GM12878 (cell line): ENCODE measurements at regions not wholly inside any gene's neighbourhood (a gene's known extent, or its start where the extent isn't known, plus 50 kb on each side); places are given as distances from the start of the nearest gene placed in this dataset.

Source experiments
- ATAC-seq: fragments of 200-7000 bp; cut with Tn5 transposase; 3 replicates; pipeline ENCODE4 v1.9.1; 2020; ENCODE audit warnings: mild to moderate bottlenecking, moderate library complexity
- BruUV-seq: library from RNA; stranded (reverse); fragments of 400-500 nt; replicated peaks from 2 replicates; lab custom pipeline; 2021; lab: Mats Ljungman, UMichigan
- CTCF ChIA-PET: fragments of 300-600 bp; sonication (Branson Sonifier 250); formaldehyde crosslinking; extraction: SDS; loops from one replicate; lab custom pipeline; 2021; ENCODE audit warnings: inconsistent platforms; lab: Yijun Ruan, JAX
- POLR2A ChIA-PET: fragments of 350-600 bp; formaldehyde crosslinking; extraction: SDS; loops from one replicate; lab custom pipeline; 2021; ENCODE audit warnings: inconsistent platforms; lab: Charles Lee
- RAD21 ChIA-PET: fragments of 300-600 bp; sonication (Branson Sonifier 250); formaldehyde crosslinking; loops from one replicate; lab custom pipeline; 2023; ENCODE audit warnings: antibody characterized with exemption; ENCODE audit not compliant: unreplicated experiment; lab: Charles Lee
- SMC1A ChIA-PET: fragments of 300-600 bp; sonication (Branson Sonifier 250); formaldehyde crosslinking; loops from one replicate; lab custom pipeline; 2023; ENCODE audit not compliant: unreplicated experiment, uncharacterized antibody; lab: Charles Lee
- DNase-seq: peaks from one replicate; pipeline ENCODE4 v3.0.0-alpha.2; 2011; ENCODE audit warnings: low read depth, low spot score
- FAIRE-seq: peaks from 3 replicates; lab custom pipeline; 2011; peaks lifted over from hg19 to GRCh38; lab: Jason Lieb, UNC
- H2AFZ ChIP-seq: 2 replicates; pipeline ENCODE4 v1.6.0; 2011; ENCODE audit warnings: low read depth, low read length, control low read depth; ENCODE audit not compliant: control insufficient read depth
- H3K27ac ChIP-seq: 2 replicates; pipeline ENCODE4 v1.5.1; 2011; ENCODE audit warnings: control low read depth; ENCODE audit not compliant: control insufficient read depth, insufficient read depth
- H3K27me3 ChIP-seq, 2 experiments: replicated peaks in 1 of 2; 2 replicates each; pipeline versions ENCODE4 v1.6.0 to v1.6.1; 2011; ENCODE audit warnings: low read length in 1 of 2; ENCODE audit not compliant: control insufficient read depth in 2 of 2, insufficient read depth in 2 of 2
- H3K36me3 ChIP-seq, 2 experiments: 2 replicates each; pipeline ENCODE4 v1.5.1; 2011; ENCODE audit warnings: low read length in 1 of 2; ENCODE audit not compliant: control insufficient read depth in 2 of 2, insufficient read depth in 2 of 2
- H3K4me1 ChIP-seq: 2 replicates; pipeline ENCODE4 v1.6.1; 2011; ENCODE audit warnings: mild to moderate bottlenecking, low read length, moderate library complexity, mixed read lengths; ENCODE audit not compliant: control insufficient read depth, insufficient read depth
- H3K4me2 ChIP-seq: 2 replicates; pipeline ENCODE4 v1.6.0; 2011; ENCODE audit warnings: control low read depth; ENCODE audit not compliant: control insufficient read depth, insufficient read depth
- H3K4me3 ChIP-seq: fragments of 200-600 bp; sonication (generic); 2 replicates; pipeline ENCODE4 v1.5.1; 2016
- H3K79me2 ChIP-seq: 2 replicates; pipeline ENCODE4 v1.6.0; 2011; ENCODE audit warnings: low read length; ENCODE audit not compliant: control insufficient read depth, insufficient read depth
- H3K9ac ChIP-seq: 2 replicates; pipeline ENCODE4 v1.8.0; 2011; ENCODE audit warnings: low read length, control low read depth, mixed read lengths; ENCODE audit not compliant: control insufficient read depth, insufficient read depth
- H3K9me3 ChIP-seq: replicated peaks from 3 replicates; pipeline ENCODE4 v1.5.1; 2011; ENCODE audit warnings: mild to moderate bottlenecking, low read length; ENCODE audit not compliant: control insufficient read depth, insufficient read depth
- H4K20me1 ChIP-seq: 2 replicates; pipeline ENCODE4 v1.6.0; 2011; ENCODE audit not compliant: control insufficient read depth, insufficient read depth
- BACH1 ChIP-seq: fragments of 450-650 bp; IDR thresholded peaks from 2 replicates; pipeline ENCODE4 v1.6.1; 2017; ENCODE audit warnings: mild to moderate bottlenecking, borderline replicate concordance
- BHLHE40 ChIP-seq, 2 experiments: fragments of 450-650 bp in 1 of 2; IDR thresholded peaks; 2 replicates each; pipeline ENCODE4 v1.6.1; 2011 to 2017; ENCODE audit warnings: low read depth in 2 of 2, borderline replicate concordance in 1 of 2, improper control_type of control experiment in 1 of 2, low read length in 1 of 2, mild to moderate bottlenecking in 1 of 2
- JUNB ChIP-seq: IDR thresholded peaks from 2 replicates; pipeline ENCODE4 v1.6.1; 2016; ENCODE audit warnings: antibody characterized with exemption, mild to moderate bottlenecking
- KDM1A ChIP-seq: fragments of 200-600 bp; sonication (generic); IDR thresholded peaks from 2 replicates; pipeline ENCODE4 v1.6.1; 2016; ENCODE audit warnings: borderline replicate concordance
- PML ChIP-seq: IDR thresholded peaks from 2 replicates; pipeline ENCODE4 v1.6.1; 2012; ENCODE audit warnings: low read length, inconsistent platforms
- RAD51 ChIP-seq: fragments of 450-650 bp; IDR thresholded peaks from 2 replicates; pipeline ENCODE4 v1.6.1; 2016; ENCODE audit warnings: moderate library complexity, mild to moderate bottlenecking, inconsistent platforms
- RELA ChIP-seq: fragments of 450-650 bp; IDR thresholded peaks from 2 replicates; pipeline ENCODE4 v1.8.0; 2014; ENCODE audit warnings: borderline replicate concordance; ENCODE audit not compliant: partially characterized antibody
- SP1 ChIP-seq: IDR thresholded peaks from one replicate; pipeline ENCODE4 v1.6.1; 2011; ENCODE audit warnings: low read depth, low read length
- SREBF1 ChIP-seq: IDR thresholded peaks from 2 replicates; pipeline ENCODE4 v1.6.1; 2012; ENCODE audit warnings: mild to moderate bottlenecking, low read length
- TAF1 ChIP-seq: IDR thresholded peaks from 2 replicates; pipeline ENCODE4 v1.6.1; 2011; ENCODE audit warnings: mild to moderate bottlenecking, low read depth, low read length, borderline replicate concordance
- TCF12 ChIP-seq: IDR thresholded peaks from 2 replicates; pipeline ENCODE4 v1.6.1; 2011; ENCODE audit warnings: low read depth, mild to moderate bottlenecking, low read length
- TCF3 ChIP-seq: IDR thresholded peaks from 2 replicates; pipeline ENCODE4 v1.6.1; 2012; ENCODE audit warnings: low read depth, mild to moderate bottlenecking, low read length, borderline replicate concordance; ENCODE audit not compliant: insufficient read depth
- ZNF207 ChIP-seq: fragments of 450-650 bp; IDR thresholded peaks from 2 replicates; pipeline ENCODE4 v1.6.1; 2014; ENCODE audit warnings: antibody characterized with exemption, mild to moderate bottlenecking, borderline replicate concordance
- ZNF217 ChIP-seq: fragments of 450-650 bp; IDR thresholded peaks from 2 replicates; pipeline ENCODE4 v1.6.1; 2017; ENCODE audit warnings: antibody characterized with exemption, mild to moderate bottlenecking
- WGBS: methylation state at CpG from one replicate; pipeline ENCODE4 v1.1.6; 2016; ENCODE audit warnings: low lambda C conversion rate; ENCODE audit not compliant: insufficient replicate concordance, insufficient coverage; ENCODE audit errors: missing lambda C conversion rate; 5-methylcytosine and 5-hydroxymethylcytosine counted together
- in situ Hi-C: fragments of 300-500 bp; cut with MboI; formaldehyde crosslinking; loops from 9 replicates; pipeline ENCODE4 v1.14.3; 2018; ENCODE audit warnings: mixed read lengths
- intact Hi-C: fragments of 100-400 bp; cut with micrococcal nuclease; formaldehyde crosslinking; loops from one replicate; pipeline ENCODE4 v1.14.2; 2022; ENCODE audit not compliant: unreplicated experiment
- TF ChIP-seq, protein P1 (sequence below): fragments of 450-650 bp; formaldehyde crosslinking; IDR thresholded peaks from 2 replicates; pipeline ENCODE4 v1.4.0; 2020; ENCODE audit warnings: mild to moderate bottlenecking, moderate library complexity
- TF ChIP-seq, protein P2 (sequence below): fragments of 450-650 bp; IDR thresholded peaks from 2 replicates; pipeline ENCODE4 v1.6.1; 2018; ENCODE audit warnings: mild to moderate bottlenecking, low read depth, moderate library complexity; ENCODE audit not compliant: partially characterized antibody
- TF ChIP-seq, protein P3 (sequence below): IDR thresholded peaks from 2 replicates; pipeline ENCODE4 v1.6.1; 2011; ENCODE audit warnings: borderline replicate concordance, low read depth, mild to moderate bottlenecking, moderate library complexity, low read length; ENCODE audit not compliant: insufficient read depth, poor library complexity, severe bottlenecking

DNA sequence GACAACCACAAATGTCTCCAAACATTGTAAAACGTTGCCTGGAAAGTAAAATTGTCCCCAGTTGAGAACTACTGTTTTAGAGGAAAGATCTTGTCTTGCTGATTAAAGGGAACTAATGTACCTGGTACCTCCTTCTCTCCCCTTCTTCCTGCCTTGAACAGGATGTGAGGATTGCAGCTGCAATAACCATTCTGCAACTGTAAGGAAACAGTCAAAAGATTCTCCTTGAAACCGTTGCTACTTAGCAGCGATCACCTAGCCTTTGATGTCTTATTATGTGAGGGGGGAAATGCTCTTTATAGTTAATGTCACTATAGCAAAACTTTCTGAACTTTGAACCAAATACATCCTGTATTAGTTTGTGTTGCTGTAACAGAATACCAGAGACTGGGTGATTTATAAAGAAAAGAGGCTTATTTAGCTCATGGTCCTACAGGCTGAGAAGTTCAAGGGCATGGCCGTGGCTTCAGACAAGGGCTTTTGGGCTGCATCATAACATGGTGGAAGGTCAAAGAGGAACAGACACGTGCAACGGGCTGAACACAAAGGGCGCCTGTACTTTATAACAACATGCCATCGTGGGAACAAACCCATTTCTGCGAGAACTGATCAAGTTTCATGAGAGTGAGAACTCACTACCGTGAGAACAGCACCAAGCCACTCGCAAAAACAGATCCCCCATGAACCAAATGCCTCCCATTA is 54.2 kb upstream of the PARD3 start:
- ChIA-PET RAD21 (interaction anchor here (0.7 to 1.2 kb wide), 2 partner anchors 18 to 91 kb away, joined by 3 read pairs; no protein-coding TSS in a partner anchor), CTCF (interaction anchor here (0.7 to 1.4 kb wide), 4 partner anchors 15 to 214 kb away, joined by 3 read pairs; no protein-coding TSS in a partner anchor), SMC1A (interaction anchor here (1.2 to 1.3 kb wide), 2 partner anchors 25 to 40 kb away, joined by 3 to 4 read pairs; no protein-coding TSS in a partner anchor), POLR2A (interaction anchor here (0.5 kb wide), 1 partner anchor 16 kb away, joined by 8 read pairs; no protein-coding TSS in a partner anchor)
- H3K4me2 ChIP-seq = no peak overlapping the region
- FAIRE-seq = no peak
- H3K4me3 ChIP-seq = no peak overlapping the region
- H4K20me1 ChIP-seq = no peaks in the 10 kb centered on the region
- no peak overlapping the region for H3K9ac ChIP-seq
- no peaks in the 10 kb centered on the region for H3K4me1 ChIP-seq
- H3K9me3 ChIP-seq = no peaks in the 10 kb centered on the region
- DNase-seq = no peak
- H3K79me2 ChIP-seq = no peaks in the 10 kb centered on the region
- H3K27ac ChIP-seq = no peak overlapping the region
- ATAC-seq = peak; percentile 18; the same call in 2 of the 3 replicates
- no peaks in the 10 kb centered on the region for H3K27me3 ChIP-seq
- intact Hi-C loops = no loop called here
- in situ Hi-C loops = no loop called here
- 37% methylated on average over 11 of the region's 11 CpGs for WGBS
- H2AFZ ChIP-seq = no peak overlapping the region
- H3K36me3 ChIP-seq = no peaks in the 10 kb centered on the region
- no TSS peak for BruUV-seq
- TF ChIP-seq ZNF217 = no peak
- no peak for TF ChIP-seq ZNF207
- TF ChIP-seq TAF1 = no peak
- no peak for TF ChIP-seq BHLHE40 (IDR thresholded peaks at IDR 0.05; ENCODE audit: borderline replicate concordance in 1 of 2, low read depth in 2 of 2, low read length in 1 of 2)
- TF ChIP-seq TCF3 = no peak
- TF ChIP-seq, protein P1, sequence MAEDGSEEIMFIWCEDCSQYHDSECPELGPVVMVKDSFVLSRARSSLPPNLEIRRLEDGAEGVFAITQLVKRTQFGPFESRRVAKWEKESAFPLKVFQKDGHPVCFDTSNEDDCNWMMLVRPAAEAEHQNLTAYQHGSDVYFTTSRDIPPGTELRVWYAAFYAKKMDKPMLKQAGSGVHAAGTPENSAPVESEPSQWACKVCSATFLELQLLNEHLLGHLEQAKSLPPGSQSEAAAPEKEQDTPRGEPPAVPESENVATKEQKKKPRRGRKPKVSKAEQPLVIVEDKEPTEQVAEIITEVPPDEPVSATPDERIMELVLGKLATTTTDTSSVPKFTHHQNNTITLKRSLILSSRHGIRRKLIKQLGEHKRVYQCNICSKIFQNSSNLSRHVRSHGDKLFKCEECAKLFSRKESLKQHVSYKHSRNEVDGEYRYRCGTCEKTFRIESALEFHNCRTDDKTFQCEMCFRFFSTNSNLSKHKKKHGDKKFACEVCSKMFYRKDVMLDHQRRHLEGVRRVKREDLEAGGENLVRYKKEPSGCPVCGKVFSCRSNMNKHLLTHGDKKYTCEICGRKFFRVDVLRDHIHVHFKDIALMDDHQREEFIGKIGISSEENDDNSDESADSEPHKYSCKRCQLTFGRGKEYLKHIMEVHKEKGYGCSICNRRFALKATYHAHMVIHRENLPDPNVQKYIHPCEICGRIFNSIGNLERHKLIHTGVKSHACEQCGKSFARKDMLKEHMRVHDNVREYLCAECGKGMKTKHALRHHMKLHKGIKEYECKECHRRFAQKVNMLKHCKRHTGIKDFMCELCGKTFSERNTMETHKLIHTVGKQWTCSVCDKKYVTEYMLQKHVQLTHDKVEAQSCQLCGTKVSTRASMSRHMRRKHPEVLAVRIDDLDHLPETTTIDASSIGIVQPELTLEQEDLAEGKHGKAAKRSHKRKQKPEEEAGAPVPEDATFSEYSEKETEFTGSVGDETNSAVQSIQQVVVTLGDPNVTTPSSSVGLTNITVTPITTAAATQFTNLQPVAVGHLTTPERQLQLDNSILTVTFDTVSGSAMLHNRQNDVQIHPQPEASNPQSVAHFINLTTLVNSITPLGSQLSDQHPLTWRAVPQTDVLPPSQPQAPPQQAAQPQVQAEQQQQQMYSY = no peak
- TF ChIP-seq RELA = no peak
- no peak for TF ChIP-seq PML
- TF ChIP-seq SP1 = no peak
- TF ChIP-seq, protein P2, sequence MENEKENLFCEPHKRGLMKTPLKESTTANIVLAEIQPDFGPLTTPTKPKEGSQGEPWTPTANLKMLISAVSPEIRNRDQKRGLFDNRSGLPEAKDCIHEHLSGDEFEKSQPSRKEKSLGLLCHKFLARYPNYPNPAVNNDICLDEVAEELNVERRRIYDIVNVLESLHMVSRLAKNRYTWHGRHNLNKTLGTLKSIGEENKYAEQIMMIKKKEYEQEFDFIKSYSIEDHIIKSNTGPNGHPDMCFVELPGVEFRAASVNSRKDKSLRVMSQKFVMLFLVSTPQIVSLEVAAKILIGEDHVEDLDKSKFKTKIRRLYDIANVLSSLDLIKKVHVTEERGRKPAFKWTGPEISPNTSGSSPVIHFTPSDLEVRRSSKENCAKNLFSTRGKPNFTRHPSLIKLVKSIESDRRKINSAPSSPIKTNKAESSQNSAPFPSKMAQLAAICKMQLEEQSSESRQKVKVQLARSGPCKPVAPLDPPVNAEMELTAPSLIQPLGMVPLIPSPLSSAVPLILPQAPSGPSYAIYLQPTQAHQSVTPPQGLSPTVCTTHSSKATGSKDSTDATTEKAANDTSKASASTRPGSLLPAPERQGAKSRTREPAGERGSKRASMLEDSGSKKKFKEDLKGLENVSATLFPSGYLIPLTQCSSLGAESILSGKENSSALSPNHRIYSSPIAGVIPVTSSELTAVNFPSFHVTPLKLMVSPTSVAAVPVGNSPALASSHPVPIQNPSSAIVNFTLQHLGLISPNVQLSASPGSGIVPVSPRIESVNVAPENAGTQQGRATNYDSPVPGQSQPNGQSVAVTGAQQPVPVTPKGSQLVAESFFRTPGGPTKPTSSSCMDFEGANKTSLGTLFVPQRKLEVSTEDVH = no peak
- TF ChIP-seq TCF12 = no peak
- TF ChIP-seq, protein P3, sequence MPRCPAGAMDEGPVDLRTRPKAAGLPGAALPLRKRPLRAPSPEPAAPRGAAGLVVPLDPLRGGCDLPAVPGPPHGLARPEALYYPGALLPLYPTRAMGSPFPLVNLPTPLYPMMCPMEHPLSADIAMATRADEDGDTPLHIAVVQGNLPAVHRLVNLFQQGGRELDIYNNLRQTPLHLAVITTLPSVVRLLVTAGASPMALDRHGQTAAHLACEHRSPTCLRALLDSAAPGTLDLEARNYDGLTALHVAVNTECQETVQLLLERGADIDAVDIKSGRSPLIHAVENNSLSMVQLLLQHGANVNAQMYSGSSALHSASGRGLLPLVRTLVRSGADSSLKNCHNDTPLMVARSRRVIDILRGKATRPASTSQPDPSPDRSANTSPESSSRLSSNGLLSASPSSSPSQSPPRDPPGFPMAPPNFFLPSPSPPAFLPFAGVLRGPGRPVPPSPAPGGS = no peak
- no peak for TF ChIP-seq KDM1A
- no peak for TF ChIP-seq JUNB
- TF ChIP-seq BACH1 = no peak
- no peak for TF ChIP-seq RAD51
- no peak for TF ChIP-seq SREBF1
